DND-41 (cell line): ENCODE measurements at regions not wholly inside any gene's neighbourhood (a gene's known extent, or its start where the extent isn't known, plus 50 kb on each side); places are given as distances from the start of the nearest gene placed in this dataset.

ENCODE experiments used
- ATAC-seq: fragments of 200-7000 bp; cut with Tn5 transposase; 3 replicates; pipeline ENCODE4 v1.9.1; 2021; ENCODE audit warnings: low read depth; ENCODE audit not compliant: insufficient read depth
- DNase-seq: peaks from one replicate; pipeline ENCODE4 v3.0.0-alpha.2; 2020
- H2AFZ ChIP-seq: 2 replicates; pipeline ENCODE4 v1.6.0; 2012; ENCODE audit warnings: low read depth, low read length
- H3K27ac ChIP-seq: 2 replicates; pipeline ENCODE4 v1.5.1; 2012; ENCODE audit warnings: low read length, inconsistent platforms
- H3K27me3 ChIP-seq: fragments of 200-600 bp; sonication (generic); 2 replicates; pipeline ENCODE4 v1.6.0; 2012; ENCODE audit warnings: low read length, mild to moderate bottlenecking, inconsistent platforms; ENCODE audit not compliant: insufficient read depth, poor library complexity
- H3K36me3 ChIP-seq: 2 replicates; pipeline ENCODE4 v1.5.1; 2012; ENCODE audit warnings: low read length, inconsistent platforms; ENCODE audit not compliant: insufficient read depth
- H3K4me1 ChIP-seq: 2 replicates; pipeline ENCODE4 v1.5.1; 2012; ENCODE audit warnings: mild to moderate bottlenecking, low read length; ENCODE audit not compliant: insufficient read depth
- H3K4me2 ChIP-seq: 2 replicates; pipeline ENCODE4 v1.6.0; 2012; ENCODE audit warnings: mild to moderate bottlenecking, moderate library complexity, low read length, inconsistent platforms; ENCODE audit not compliant: insufficient read depth
- H3K4me3 ChIP-seq, 2 experiments: fragments of 200-600 bp in 1 of 2; shearing (Covaris generic) in 1 of 2; 2 replicates each; pipeline ENCODE4 v1.5.1; 2012 to 2016; ENCODE audit warnings: inconsistent platforms in 2 of 2, low read length in 2 of 2, mild to moderate bottlenecking in 2 of 2, low read depth in 1 of 2, moderate library complexity in 1 of 2
- H3K79me2 ChIP-seq: 2 replicates; pipeline ENCODE4 v1.6.0; 2012; ENCODE audit warnings: low read length, inconsistent platforms; ENCODE audit not compliant: insufficient read depth
- H3K9ac ChIP-seq: 2 replicates; pipeline ENCODE4 v1.6.0; 2012; ENCODE audit warnings: low read depth, mild to moderate bottlenecking, inconsistent platforms, low read length, moderate library complexity
- H3K9me3 ChIP-seq: 2 replicates; pipeline ENCODE4 v1.5.1; 2012; ENCODE audit warnings: low read length, moderate library complexity, mild to moderate bottlenecking, inconsistent platforms; ENCODE audit not compliant: insufficient read depth, severe bottlenecking
- H4K20me1 ChIP-seq: 2 replicates; pipeline ENCODE4 v1.6.0; 2012; ENCODE audit warnings: low read length; ENCODE audit not compliant: insufficient read depth
- EZH2 ChIP-seq: IDR thresholded peaks from 3 replicates; pipeline ENCODE4 v1.6.1; 2012; ENCODE audit warnings: borderline replicate concordance, low read depth, mild to moderate bottlenecking, moderate library complexity, low read length, inconsistent platforms; ENCODE audit not compliant: severe bottlenecking
- TF ChIP-seq, protein P1 (sequence below): IDR thresholded peaks from 2 replicates; pipeline ENCODE4 v1.5.1; 2012; ENCODE audit warnings: borderline replicate concordance, low read length, moderate library complexity, mild to moderate bottlenecking; ENCODE audit not compliant: poor library complexity, severe bottlenecking; ENCODE audit errors: extremely low read depth

DNA sequence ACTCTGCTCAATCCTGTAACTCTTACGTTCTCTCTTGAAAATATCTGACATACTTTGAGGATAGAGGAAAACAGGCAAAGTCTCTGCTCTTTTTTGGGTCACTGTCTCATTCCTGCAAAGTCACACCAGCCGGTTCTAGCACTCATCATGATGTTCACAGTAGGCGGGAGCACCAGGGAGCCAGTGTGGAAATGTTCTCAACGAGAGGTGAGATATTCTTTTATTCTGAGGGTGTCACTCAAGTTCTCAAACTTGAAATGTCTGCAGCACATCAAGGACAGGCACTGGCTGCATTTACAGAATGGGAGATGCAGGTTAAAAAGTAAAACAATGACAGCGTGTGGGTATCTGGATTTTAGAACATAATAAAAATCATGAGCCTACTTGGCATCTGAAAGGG, 714.7 kb downstream of the QKI start:
- TF ChIP-seq, protein P1, sequence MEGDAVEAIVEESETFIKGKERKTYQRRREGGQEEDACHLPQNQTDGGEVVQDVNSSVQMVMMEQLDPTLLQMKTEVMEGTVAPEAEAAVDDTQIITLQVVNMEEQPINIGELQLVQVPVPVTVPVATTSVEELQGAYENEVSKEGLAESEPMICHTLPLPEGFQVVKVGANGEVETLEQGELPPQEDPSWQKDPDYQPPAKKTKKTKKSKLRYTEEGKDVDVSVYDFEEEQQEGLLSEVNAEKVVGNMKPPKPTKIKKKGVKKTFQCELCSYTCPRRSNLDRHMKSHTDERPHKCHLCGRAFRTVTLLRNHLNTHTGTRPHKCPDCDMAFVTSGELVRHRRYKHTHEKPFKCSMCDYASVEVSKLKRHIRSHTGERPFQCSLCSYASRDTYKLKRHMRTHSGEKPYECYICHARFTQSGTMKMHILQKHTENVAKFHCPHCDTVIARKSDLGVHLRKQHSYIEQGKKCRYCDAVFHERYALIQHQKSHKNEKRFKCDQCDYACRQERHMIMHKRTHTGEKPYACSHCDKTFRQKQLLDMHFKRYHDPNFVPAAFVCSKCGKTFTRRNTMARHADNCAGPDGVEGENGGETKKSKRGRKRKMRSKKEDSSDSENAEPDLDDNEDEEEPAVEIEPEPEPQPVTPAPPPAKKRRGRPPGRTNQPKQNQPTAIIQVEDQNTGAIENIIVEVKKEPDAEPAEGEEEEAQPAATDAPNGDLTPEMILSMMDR, result no peak
- TF ChIP-seq EZH2, result no peak
- Histone ChIP-seq H3K27me3 (no peaks in the 10 kb centered on the region), H4K20me1 (no peaks in the 10 kb centered on the region)

DNA sequence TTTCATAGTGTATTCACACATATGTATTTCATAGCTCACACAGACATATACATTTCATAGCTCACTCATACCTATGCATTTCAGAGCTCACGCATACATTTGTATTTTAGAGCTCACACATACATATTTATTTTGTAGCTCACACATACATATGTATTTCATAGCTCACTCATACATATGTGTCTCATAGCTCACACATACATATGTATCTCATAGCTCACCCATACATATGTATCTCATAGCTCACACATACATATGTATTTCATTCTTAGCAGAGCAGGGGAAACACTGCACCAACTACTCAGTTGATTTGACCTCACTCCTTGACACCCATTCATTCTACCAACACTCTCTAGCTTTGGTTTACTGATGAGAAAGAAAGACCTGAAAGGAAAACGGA, 713.6 kb downstream of the QKI start:
- Histone ChIP-seq H3K27ac (no peak overlapping the region), H3K9ac (no peak overlapping the region), H3K27me3 (no peaks in the 10 kb centered on the region), H3K79me2 (no peaks in the 10 kb centered on the region), H3K36me3 (no peaks in the 10 kb centered on the region), H4K20me1 (no peaks in the 10 kb centered on the region), H3K4me3 (no peak overlapping the region), H3K4me1 (no peaks in the 10 kb centered on the region), H3K9me3 (no peaks in the 10 kb centered on the region), H2AFZ (no peak overlapping the region), H3K4me2 (no peak overlapping the region)
- ATAC-seq, result no peak
- no peak for DNase-seq
- no peak for TF ChIP-seq EZH2
- TF ChIP-seq, protein P1, result no peak

More for the DNA sequence above, 714.7 kb downstream of the QKI start:
- H3K4me1 ChIP-seq, result no peaks in the 10 kb centered on the region
- ATAC-seq (no peak), DNase-seq (no peak)
- no peak overlapping the region for H3K4me2 ChIP-seq
- no peaks in the 10 kb centered on the region for H3K9me3 ChIP-seq
- H3K79me2 ChIP-seq, result no peaks in the 10 kb centered on the region
- no peak overlapping the region for H3K4me3 ChIP-seq
- H3K27ac ChIP-seq, result no peak overlapping the region
- H3K36me3 ChIP-seq, result no peaks in the 10 kb centered on the region
- no peak overlapping the region for H2AFZ ChIP-seq
- no peak overlapping the region for H3K9ac ChIP-seq

DNA sequence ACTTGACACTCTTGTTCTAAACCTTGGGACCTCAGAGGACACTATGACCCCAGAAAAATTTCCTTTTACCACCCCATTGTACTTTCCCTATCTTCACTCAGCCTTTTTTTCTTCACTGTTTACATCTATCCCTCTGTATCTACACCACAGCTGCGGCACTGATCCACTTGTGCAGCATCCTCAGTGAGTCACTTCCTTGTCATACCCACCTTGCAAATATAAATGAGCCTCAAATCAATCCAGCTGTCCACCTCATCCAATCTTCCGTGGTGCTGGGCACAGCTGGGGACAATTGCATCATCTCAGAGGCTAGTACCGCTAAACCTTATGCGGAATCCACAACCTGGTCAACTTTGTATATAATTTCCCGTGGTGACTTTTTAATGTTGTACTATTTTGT, 710.5 kb downstream of the QKI start:
- no peak overlapping the region for H3K27ac ChIP-seq

More for the DNA sequence above, 710.5 kb downstream of the QKI start:
- Histone ChIP-seq H3K9me3 (no peaks in the 10 kb centered on the region), H4K20me1 (no peaks in the 10 kb centered on the region), H3K4me3 (no peak overlapping the region), H2AFZ (no peak overlapping the region), H3K36me3 (no peaks in the 10 kb centered on the region), H3K4me1 (no peaks in the 10 kb centered on the region), H3K9ac (no peak overlapping the region), H3K79me2 (no peaks in the 10 kb centered on the region), H3K27me3 (no peaks in the 10 kb centered on the region), H3K4me2 (no peak overlapping the region)
- TF ChIP-seq, protein P1, result no peak
- no peak for TF ChIP-seq EZH2
- ATAC-seq (no peak), DNase-seq (no peak)
